ENCODE measurements at regions not wholly inside any gene's neighbourhood (a gene's known extent, or its start where the extent isn't known, plus 50 kb on each side); places are given as distances from the start of the nearest gene placed in this dataset.

DNA sequence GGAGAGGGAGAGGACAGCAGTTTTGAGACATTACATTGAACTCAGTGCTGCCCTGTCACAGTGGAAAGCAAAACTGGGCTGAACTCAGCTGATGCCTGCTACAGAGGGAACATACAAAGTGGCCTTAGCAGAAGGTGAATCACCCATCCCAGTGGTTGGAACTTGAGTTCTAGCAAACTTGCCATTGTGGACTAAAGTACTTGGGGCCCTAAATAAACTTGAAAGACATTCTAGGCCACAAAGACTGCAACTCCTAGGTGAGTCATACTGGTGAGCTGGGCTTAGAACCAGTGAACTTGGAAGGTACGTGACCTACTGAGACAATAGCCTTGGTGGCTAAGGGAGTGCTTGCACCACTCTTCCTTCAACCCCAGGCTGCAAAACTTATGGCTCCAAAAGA lies 155.7 kb upstream of the RIOK2 start:
- TF ChIP-seq, protein P1, sequence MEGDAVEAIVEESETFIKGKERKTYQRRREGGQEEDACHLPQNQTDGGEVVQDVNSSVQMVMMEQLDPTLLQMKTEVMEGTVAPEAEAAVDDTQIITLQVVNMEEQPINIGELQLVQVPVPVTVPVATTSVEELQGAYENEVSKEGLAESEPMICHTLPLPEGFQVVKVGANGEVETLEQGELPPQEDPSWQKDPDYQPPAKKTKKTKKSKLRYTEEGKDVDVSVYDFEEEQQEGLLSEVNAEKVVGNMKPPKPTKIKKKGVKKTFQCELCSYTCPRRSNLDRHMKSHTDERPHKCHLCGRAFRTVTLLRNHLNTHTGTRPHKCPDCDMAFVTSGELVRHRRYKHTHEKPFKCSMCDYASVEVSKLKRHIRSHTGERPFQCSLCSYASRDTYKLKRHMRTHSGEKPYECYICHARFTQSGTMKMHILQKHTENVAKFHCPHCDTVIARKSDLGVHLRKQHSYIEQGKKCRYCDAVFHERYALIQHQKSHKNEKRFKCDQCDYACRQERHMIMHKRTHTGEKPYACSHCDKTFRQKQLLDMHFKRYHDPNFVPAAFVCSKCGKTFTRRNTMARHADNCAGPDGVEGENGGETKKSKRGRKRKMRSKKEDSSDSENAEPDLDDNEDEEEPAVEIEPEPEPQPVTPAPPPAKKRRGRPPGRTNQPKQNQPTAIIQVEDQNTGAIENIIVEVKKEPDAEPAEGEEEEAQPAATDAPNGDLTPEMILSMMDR (IDR thresholded peaks at IDR 0.05): no peak
- no peak for TF ChIP-seq POLR2A (IDR thresholded peaks at IDR 0.05)
- TF ChIP-seq POLR2AphosphoS5 (IDR thresholded peaks at IDR 0.05): no peak
